Activated T-cell treated with anti-CD3 and anti-CD28 coated beads for 48 hours (primary cell): ENCODE measurements at regions not wholly inside any gene's neighbourhood (a gene's known extent, or its start where the extent isn't known, plus 50 kb on each side); places are given as distances from the start of the nearest gene placed in this dataset.

Experiments
- DNase-seq: peaks from one replicate; pipeline ENCODE4 v3.0.0-alpha.2; 2020; ENCODE audit warnings: low read depth

GRCh38 chr14:87725318-87725717 is 267.7 kb downstream of the GALC start:
- DNase-seq: no peak

GRCh38 chr14:87712396-87713090 is 280.4 kb downstream of the GALC start:
- no peak for DNase-seq

- no peak for DNase-seq
Observed at GRCh38 chr14:87705439-87705896, 287.5 kb downstream of the GALC start.

GRCh38 chr14:87698481-87698880 is 294.5 kb downstream of the GALC start:
- no peak for DNase-seq

- no peak for DNase-seq
Observed at GRCh38 chr14:87696485-87696884, 296.5 kb downstream of the GALC start.

GRCh38 chr14:87691042-87691881 is 301.7 kb downstream of the GALC start:
- DNase-seq: no peak

- no peak for DNase-seq
Observed at GRCh38 chr14:87690076-87690613, 302.8 kb downstream of the GALC start.

GRCh38 chr14:87688524-87688923 is 304.5 kb downstream of the GALC start:
- no peak for DNase-seq

GRCh38 chr14:87687420-87687819 is 305.6 kb downstream of the GALC start:
- DNase-seq: no peak

- DNase-seq: no peak
Observed at GRCh38 chr14:87686746-87687145, 306.2 kb downstream of the GALC start.

- no peak for DNase-seq
Observed at GRCh38 chr14:87679866-87680265, 313.1 kb downstream of the GALC start.

- DNase-seq: no peak
Observed at GRCh38 chr14:87678624-87679023, 314.4 kb downstream of the GALC start.

GRCh38 chr14:87676814-87677437 is 316.1 kb downstream of the GALC start:
- no peak for DNase-seq

- DNase-seq: no peak
Observed at GRCh38 chr14:87667659-87668058, 325.3 kb downstream of the GALC start.

GRCh38 chr14:87656315-87656714 is 336.7 kb downstream of the GALC start:
- DNase-seq: no peak

- no peak for DNase-seq
Observed at GRCh38 chr14:87652278-87652677, 340.7 kb downstream of the GALC start.

GRCh38 chr14:87644689-87645088 is 348.3 kb downstream of the GALC start:
- no peak for DNase-seq

- no peak for DNase-seq
Observed at GRCh38 chr14:87643005-87643404, 350.0 kb downstream of the GALC start.

- DNase-seq: no peak
Observed at GRCh38 chr14:87640553-87640952, 352.4 kb downstream of the GALC start.

GRCh38 chr14:87638196-87638595 is 354.8 kb downstream of the GALC start:
- DNase-seq: no peak

- no peak for DNase-seq
Observed at GRCh38 chr14:87635442-87635841, 357.5 kb downstream of the GALC start.

GRCh38 chr14:87632796-87633195 is 360.2 kb downstream of the GALC start:
- DNase-seq: no peak

GRCh38 chr14:87630846-87631245 is 362.1 kb downstream of the GALC start:
- no peak for DNase-seq
